Mucosa of descending colon (tissue), 3 donors: ENCODE measurements at regions not wholly inside any gene's neighbourhood (a gene's known extent, or its start where the extent isn't known, plus 50 kb on each side); places are given as distances from the start of the nearest gene placed in this dataset.

Source experiments
- ATAC-seq: fragments of 200-7000 bp; cut with Tn5 transposase; one replicate; pipeline ENCODE4 v1.9.1; 2020; ENCODE audit warnings: mild to moderate bottlenecking, moderate library complexity
- DNase-seq, 3 donors: peaks; one replicate each; pipeline ENCODE4 v3.0.0-alpha.2; 2020
- H3K36me3 ChIP-seq: fragments of 200-600 bp; one replicate; pipeline ENCODE4 v1.8.0; 2021; ENCODE audit warnings: low read depth, mild to moderate bottlenecking
- H3K4me1 ChIP-seq: fragments of 200-600 bp; one replicate; pipeline ENCODE4 v1.8.0; 2021; ENCODE audit warnings: low read depth, mild to moderate bottlenecking
- H3K4me3 ChIP-seq: fragments of 200-600 bp; one replicate; pipeline ENCODE4 v1.8.0; 2021; ENCODE audit warnings: mild to moderate bottlenecking
- H3K9me3 ChIP-seq: fragments of 200-600 bp; one replicate; pipeline ENCODE4 v1.8.0; 2021; ENCODE audit warnings: mild to moderate bottlenecking
- CTCF ChIP-seq: fragments of 200-600 bp; IDR thresholded peaks from one replicate; pipeline ENCODE4 v1.8.0; 2022; ENCODE audit warnings: antibody characterized with exemption, mild to moderate bottlenecking
- intact Hi-C, 2 donors: fragments of 100-400 bp; cut with DNase I in 1 of 2; cut with micrococcal nuclease in 1 of 2; formaldehyde crosslinking; loops; one replicate each; pipeline versions ENCODE4 v1.11.0 to v1.11.1; 2022; cut with DNase I, micrococcal nuclease
- donor health status: DM: no; HTN: no; CAD: no; lungs with moderate emphysema.
- donor health status: DM: no; HTN: no; CAD: no.
- donor health status: DM: no; HTN: yes; CAD: no.

- ATAC-seq (no peak), DNase-seq (no peak)
- Histone ChIP-seq H3K9me3 (no peaks in the 10 kb centered on the region), H3K4me3 (no peak overlapping the region), H3K4me1 (peaks cover 4% of the 10 kb centered on the region), H3K36me3 (no peaks in the 10 kb centered on the region)
- TF ChIP-seq CTCF: no peak
- intact Hi-C loops: no loop called here
Observed at GRCh38 chr6:14501914-14502313, 384.3 kb downstream of the CD83 start.

GRCh38 chr6:14502551-14502950 lies 385.0 kb downstream of the CD83 start:
- Histone ChIP-seq H3K4me3 (no peak overlapping the region), H3K4me1 (peaks cover 4% of the 10 kb centered on the region), H3K36me3 (no peaks in the 10 kb centered on the region), H3K9me3 (no peaks in the 10 kb centered on the region)
- TF ChIP-seq CTCF: no peak
- intact Hi-C loops: no loop called here
- ATAC-seq: no peak
- no peak for DNase-seq

- Histone ChIP-seq H3K4me3 (no peak overlapping the region), H3K36me3 (no peaks in the 10 kb centered on the region), H3K9me3 (no peaks in the 10 kb centered on the region), H3K4me1 (peaks cover 4% of the 10 kb centered on the region)
- no peak for TF ChIP-seq CTCF
- peak; percentile 83 for ATAC-seq
- peak in 2 of 3 donors; percentile 21 to 47 for DNase-seq
- intact Hi-C loops: no loop called here
Observed at GRCh38 chr6:14505401-14505800, 387.8 kb downstream of the CD83 start.

- H3K4me3 ChIP-seq: no peak overlapping the region
- intact Hi-C loops: no loop called here
- no peaks in the 10 kb centered on the region for H3K9me3 ChIP-seq
- peak in 2 of 3 donors; percentile 36 to 75 for DNase-seq
- no peaks in the 10 kb centered on the region for H3K36me3 ChIP-seq
- peak; percentile 77 for ATAC-seq
- no peak for TF ChIP-seq CTCF
- peaks cover 4% of the 10 kb centered on the region for H3K4me1 ChIP-seq
Observed at GRCh38 chr6:14506656-14507246, 389.2 kb downstream of the CD83 start.

GRCh38 chr6:14509120-14509519 lies 391.5 kb downstream of the CD83 start:
- Histone ChIP-seq H3K9me3 (no peaks in the 10 kb centered on the region), H3K4me1 (peaks cover 4% of the 10 kb centered on the region), H3K4me3 (no peak overlapping the region), H3K36me3 (no peaks in the 10 kb centered on the region)
- ATAC-seq: no peak
- no peak for TF ChIP-seq CTCF
- intact Hi-C loops: no loop called here
- no peak for DNase-seq

- intact Hi-C loops: no loop called here
- Histone ChIP-seq H3K9me3 (no peaks in the 10 kb centered on the region), H3K36me3 (no peaks in the 10 kb centered on the region), H3K4me1 (peaks cover 4% of the 10 kb centered on the region), H3K4me3 (no peak overlapping the region)
- no peak for TF ChIP-seq CTCF
- DNase-seq (no peak), ATAC-seq (no peak)
Observed at GRCh38 chr6:14510038-14510437, 392.5 kb downstream of the CD83 start.
